HG03342 (cell line): ENCODE measurements at regions not wholly inside any gene's neighbourhood (a gene's known extent, or its start where the extent isn't known, plus 50 kb on each side); places are given as distances from the start of the nearest gene placed in this dataset.
"Not testable (repeated sequence)": the region's sequence is repeated elsewhere in the genome, so short reads cannot be mapped to it uniquely, and the experiment has no call there.

Experiments used
- ATAC-seq: cut with Tn5 transposase; IDR thresholded peaks from one replicate; pipeline ENCODE4 v1.9.1; 2021; ENCODE audit warnings: mild to moderate bottlenecking, moderate library complexity; ENCODE audit not compliant: unreplicated experiment

DNA sequence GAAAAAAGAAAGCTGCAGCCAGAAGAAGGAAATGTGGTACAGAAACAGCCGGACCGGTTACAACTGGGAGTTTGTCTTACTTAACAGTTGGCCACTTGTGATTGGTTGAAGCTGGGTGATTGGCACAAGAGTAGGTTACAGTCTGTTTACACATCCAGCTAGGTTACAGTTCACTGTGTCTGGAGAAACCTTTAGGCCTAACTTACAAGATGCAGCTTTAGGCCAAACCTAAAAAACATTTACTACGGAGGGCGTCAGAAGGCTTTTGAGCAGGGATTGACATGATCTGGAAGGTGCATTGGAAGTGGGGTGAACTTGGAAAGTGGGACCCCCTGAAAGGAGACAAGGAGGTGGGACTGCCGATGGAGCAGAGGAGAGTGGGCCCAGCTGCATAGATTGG is 122.3 kb downstream of the BANF2 start:
- no peak for ATAC-seq

DNA sequence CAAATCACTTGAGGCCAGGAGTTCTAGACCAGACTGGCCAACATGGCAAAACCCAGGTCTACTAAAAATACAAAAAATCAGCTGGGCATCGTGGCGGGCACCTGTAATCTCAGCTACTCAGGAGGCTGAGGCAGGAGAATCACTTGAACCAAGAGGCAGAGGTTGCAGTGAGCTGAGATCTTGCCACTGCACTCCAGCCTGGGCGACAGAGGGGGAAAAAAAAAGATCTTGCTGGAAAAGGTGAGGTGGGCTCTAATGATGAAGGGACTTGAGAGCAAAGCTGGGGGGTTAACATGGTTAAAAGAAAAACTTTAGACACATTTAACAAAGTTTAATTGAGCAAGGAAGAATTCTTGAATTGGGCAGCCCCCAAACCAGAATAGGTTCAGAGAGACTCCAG is 121.8 kb downstream of the BANF2 start:
- not testable (repeated sequence) for ATAC-seq

DNA sequence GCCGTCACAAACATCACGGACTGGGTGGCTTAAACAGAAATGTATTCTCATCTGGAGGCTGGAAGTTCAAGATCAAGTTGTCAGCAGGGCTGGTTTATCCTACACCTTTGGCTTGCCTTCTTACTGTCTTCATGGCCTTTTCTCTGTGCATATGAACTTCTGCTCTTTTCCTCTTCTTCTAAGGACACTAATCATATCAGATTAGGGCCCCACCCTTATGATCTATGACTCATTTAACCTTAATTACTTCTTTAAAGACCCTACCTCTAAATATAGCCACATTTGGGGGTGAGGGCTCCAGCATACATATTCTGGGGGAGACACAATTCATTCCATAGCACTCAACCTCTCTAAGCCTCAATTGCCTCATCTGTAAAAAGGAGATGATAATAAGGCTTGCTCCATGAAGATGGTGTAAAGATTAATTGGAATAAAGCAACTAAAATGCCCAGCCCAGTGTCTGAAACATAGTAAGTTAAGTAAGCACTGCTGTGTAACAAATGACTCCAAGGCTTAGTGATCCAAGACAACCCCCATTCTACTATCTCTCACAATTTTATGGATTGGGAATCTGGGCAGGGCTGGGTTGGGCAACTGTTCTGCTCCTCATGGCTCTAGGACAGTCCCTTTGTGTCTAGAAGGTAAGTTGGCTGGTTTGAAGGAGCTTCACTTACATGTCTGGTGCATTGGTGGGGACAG is 119.8 kb downstream of the BANF2 start:
- no peak for ATAC-seq

DNA sequence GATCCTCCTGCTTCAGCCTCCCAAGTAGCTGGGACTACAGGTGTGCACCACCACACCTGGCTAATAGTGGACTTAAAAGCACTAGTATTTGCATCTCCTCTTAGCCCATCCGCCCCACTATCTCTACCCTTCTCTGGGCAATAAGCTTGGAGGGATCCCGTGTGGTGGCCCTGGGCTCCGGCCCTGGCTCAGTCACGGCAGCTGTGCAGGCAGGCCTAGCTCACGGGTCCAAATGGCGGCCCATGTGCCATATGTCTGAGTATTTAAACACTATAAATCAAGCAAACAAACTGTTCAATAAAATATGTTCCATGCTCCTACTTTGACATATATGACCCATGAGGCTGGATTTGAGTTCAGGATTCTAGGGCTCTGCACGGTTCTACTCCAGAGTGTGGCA is 118.4 kb downstream of the BANF2 start:
- no peak for ATAC-seq

DNA sequence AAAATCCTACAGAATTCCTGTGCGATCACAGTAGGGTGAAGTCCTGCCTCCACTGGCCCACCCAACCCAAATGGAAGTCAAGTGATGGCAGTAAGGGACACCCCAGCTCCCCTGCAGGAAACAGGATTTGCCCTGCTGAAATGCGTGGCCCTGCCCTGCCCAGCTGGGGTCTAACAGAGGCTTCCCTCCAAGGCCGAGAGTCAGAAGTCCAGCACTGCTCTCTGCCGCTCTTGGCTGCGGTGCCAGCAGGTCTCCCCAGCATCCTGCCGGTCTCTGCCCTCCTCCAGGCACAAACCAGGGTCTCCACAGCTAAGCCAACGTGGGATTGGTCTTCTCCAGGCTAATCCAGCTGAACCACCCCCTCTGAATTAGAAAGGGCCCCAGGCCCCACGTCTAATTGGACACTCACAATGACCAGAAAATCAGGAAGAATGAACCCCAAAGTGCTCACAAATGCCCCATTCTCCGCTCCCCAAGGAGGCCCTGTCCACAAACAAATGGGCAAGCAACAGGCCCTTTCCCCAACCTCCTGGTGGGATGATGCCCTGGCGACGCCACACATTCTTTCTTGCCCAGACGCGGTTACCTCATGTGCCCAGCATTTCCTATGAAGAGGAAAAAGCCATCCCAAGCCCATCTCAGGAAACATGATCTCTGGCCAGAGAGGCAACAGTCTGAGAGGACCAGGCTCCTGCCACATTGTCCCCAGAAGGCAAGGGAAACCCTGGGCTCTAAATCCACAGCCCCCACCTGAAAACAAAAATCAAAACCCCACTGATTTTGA is 117.2 kb downstream of the BANF2 start:
- ATAC-seq: no peak

DNA sequence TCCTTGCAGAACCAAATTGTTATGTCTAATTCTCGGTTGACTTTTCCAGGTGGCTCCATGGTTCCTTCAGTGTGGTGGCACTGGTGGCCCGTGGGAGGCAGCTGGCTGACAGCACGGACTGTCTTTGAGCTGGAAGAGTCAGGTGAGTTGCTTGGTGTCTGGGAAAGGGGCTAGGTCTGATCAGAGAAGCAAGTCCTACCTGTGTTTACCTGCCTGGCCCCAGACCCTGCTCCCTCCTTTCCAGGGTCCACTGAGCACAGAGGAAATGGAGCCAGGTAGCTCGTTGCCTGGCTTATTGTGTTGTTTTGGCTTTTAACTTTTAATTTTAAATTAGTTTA is 111.8 kb downstream of the BANF2 start:
- no peak for ATAC-seq

DNA sequence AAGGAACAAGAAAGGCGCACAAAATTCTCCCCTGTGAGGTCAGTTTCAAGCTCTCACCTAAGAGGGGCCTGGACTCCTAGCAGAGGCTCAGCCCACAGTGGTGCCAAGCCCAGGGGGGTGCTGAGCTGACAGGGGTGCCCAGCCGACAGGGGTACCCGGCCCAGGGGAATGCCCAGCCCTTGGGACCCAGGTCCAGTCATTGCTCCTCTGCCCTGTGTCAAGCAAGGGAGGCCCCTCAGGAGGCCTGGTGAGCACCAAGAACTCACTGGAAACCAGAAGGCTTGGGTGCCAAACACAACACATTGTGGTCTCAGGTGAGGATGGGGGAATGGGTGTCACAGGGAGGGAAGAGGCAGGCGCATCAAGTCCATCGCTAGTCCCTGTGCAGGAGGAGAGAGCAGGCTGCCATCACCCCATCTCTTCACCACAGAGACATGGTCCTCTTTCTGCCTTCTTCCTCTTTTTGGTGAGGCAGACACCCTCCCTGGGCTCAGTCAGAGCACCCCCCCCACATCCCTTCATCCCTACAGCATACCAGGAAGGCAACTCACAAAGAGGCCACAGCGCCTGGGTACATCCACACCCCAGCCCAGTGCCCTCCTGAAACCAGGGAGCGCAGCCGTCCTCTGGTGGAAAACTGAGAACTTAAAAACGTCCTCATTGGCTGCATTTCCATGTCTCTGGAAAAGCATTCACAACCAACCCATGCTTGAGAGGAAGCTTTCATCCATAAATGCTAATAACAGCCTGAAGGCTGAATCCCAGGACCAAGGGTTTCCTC is 111.3 kb downstream of the BANF2 start:
- no peak for ATAC-seq

DNA sequence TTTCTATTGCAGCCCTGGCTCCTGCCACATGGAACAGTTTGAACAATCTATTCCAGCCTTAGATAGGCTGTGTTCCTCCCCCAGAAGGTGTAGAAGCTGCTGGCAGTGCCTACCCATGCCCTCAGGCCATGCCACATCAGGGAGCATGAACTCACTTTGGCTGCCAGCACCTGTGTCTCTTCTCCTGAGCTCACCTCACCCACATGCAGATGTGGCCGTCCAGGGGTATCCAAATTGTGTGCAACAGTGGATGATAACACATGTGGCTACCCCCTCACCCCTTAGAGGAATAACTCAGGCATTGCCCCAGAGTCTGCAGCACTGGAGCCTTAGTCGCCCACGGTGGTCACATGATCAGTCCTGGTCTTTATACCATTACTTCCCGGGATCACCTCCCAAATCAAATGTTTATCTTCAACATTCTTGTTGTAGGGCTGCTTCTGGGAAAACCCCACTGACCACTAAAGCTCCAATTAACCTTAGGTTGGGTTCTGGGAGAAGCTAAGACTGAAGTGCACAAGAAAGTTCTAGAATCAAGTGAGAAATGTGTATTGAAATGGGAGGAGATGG is 110.4 kb downstream of the BANF2 start:
- ATAC-seq: no peak

DNA sequence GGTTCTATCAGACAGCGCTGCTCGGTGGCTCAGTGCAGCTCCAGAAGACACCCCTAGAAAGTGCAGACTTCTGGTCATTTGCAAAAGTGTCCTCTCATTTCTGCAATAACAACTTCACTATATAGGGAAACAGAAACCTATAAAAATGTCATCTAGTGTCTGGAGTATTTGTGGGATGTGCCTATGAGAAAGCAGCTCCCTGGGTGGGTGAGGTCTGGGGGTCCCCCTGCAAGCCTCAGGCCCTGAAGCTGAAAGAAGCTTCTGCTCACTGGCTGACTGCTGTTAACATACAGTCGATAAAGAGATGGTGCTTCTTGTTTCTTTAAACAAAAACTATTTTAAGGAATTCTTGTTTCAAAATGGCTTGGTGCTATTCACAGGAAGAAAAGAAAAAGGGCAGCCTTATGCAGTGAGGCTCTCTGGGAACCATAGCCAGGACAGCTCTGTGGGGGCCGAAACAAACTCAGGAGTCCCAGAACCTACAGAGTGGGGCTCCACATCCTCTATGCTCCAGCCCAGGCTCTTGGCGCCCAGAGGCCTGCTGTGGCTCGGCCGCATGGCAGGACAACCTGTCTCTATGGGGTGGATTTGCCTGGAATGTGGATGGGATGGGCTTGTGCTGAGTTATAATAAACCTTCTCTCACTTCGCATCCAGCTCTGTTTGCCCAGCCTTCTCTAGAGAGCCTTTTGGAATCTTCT is 109.7 kb downstream of the BANF2 start:
- no peak for ATAC-seq

DNA sequence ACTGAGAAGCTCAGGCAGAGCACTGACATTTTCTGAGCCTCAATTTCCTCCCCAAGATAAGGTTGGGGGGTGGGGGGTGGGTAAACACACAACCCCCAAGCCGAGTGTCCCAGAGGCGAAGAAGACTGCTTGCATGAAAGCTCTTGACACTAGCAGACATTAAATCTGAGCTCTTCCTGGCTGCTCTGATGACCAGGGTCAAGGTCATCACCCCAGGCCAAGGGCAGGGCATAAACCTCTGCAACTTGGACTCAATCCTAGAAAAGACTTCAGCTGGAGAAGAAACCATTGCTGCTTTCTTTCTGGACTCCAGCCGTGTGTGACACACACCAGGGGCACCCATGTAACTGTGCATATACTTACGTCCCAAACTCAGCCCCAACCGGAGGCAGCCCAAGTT is 109.0 kb downstream of the BANF2 start:
- no peak for ATAC-seq

DNA sequence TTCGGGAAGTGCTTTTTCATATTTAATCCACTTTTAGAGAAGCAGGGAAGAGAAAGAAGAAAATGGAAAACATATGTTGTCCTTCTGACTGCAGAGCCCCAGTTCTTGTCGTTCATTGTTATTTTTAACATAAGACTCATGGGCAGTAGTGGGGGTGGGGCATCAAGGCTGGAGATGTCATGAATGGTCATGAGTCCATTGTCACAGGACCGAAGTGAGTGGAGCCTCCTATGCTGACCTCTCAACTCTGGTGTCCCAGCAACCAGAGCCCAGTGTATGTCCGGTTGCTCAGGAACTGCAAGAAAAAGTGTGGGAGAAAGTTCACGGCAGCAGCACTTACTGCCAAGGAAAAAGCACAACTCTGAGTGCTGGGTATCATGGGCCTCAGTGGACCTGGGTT is 108.6 kb downstream of the BANF2 start:
- ATAC-seq: no peak

DNA sequence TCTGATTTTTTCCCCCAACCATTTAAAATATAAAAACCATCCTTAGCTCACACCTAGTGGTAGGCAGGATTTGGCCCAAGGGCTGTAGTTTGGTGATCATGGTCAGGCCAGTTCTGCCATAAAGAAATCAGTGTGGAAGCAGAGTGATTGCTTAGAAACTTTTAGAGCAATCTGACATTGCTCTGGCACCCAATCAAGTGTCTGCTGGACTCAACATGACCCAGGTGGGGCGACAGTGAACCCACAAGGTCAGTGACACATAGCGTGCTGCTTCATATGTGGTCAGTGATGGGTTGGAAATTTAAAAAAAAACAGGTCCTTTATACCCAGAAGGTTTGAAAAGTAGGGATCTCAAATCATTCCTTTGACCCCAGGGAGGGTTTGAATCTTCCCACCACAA is 107.9 kb downstream of the BANF2 start:
- ATAC-seq: no peak

DNA sequence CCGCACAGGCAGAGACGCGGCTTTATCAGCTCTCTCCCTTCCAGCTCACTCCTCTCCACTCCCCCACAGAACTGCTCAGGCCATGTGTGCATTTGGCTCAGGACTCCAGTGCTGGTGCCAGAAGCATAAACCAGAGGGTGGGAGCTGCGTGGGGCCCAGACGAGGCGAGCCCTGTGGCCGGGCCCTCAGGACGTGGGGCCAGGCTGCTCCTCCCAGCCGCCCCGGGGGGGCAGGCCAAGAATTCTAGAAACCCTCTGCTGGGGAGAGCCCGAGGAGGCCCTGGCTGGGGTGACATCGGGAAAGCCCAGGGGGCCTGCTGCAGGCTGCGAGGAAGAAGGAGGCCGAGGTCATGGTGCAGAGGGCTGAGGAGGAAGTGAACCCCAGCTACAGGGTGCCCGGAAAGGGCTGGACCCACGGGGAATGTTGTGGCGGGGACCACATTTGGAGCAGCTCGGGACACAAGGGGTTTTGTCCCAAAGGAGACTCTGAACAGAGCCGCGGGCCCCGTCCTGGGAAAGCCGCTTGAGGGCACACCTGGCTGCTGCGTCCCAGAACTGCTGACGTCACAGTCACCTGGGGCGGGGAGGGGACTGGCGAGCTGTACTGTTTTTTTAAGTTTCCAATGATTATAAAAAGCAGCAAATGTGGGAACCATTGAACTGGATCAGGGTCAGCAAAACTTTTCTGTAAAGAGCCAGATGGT is 107.1 kb downstream of the BANF2 start:
- no peak for ATAC-seq

DNA sequence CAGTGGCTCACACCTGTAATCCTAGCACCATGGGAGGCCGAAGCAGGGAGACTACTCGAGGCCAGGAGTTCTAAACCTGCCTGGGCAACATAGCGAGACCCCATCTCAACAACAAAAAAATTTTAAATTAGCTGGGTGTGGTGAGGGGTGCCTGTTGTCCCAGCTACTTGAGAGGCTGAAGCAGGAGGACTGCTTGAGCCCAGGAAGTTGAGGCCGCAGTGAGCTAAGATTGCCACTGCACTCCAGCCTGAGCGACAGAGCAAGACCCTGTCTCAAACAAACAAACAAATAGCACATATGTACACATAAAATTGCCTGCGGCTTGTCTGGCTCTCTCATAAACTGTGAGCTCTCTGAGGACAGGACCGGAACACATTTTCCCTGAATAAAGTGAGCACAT is 106.3 kb downstream of the BANF2 start:
- no peak for ATAC-seq

DNA sequence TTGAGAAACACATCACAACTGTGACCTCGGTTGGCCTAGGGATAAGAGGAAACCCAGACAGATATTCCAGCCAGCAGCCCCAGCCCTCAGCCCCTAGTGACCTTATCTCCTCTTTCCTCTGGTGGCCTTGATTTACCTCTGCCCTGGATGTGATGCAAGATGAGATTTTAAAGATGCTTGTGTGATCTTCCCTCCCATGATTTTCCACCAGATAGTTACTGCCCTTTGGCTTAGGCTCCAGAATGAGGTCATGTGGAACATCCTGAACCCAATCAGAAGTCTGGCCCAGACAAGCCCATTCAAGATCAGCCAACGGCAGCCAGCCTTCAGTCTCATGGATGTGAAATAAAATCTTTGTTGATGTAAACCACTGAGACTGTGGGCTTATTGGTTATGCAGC is 104.0 kb downstream of the BANF2 start:
- no peak for ATAC-seq

DNA sequence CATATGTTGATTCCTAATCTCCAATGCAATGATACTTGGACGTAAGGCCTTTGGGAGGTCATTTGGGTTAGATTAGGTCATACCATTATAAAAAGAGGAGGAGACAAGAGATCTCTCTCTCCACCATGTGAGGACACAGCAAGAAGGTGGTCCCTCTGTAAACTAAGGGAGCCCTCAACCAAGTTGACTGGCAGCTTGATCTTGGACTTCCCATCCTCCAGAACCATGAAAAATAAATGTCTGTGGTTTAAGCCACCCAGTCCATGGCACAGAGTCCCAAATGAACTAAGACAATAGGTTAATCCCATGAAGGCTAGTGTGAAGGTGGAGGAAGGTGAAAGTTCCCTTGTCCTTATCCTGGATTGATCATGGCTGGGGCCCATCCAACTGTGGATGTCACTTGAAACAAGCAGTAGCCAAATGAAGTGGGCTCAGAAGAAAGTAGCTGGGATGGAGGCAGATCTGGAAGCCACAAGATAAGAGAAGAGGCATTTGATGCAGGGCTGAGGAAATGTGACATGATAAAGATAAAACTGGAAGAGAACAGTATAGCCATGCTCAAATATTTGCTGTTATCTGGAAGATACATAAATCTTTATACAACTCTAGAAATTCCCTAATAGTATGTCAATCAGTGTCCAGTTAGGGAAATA is 99.9 kb downstream of the BANF2 start:
- ATAC-seq: no peak

DNA sequence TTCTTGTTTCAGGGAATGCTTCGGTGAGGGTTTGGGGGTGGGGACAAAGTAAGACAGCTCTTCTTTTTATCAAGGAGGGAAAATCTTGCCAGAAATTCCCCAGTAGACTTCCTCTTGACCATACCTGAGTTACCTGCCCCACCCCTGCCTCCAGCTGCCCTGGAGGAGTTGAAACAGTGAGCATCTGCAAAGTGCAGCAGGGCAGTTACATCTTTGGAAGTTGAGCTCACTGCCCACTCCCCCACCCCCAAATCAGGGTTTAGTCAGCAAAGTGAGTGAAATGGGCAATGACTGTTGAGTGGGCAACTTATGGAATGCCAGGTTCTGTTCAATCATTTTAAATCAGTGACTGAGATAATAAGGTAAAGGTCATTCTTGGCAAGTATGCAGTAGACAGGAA is 98.8 kb downstream of the BANF2 start:
- no peak for ATAC-seq

DNA sequence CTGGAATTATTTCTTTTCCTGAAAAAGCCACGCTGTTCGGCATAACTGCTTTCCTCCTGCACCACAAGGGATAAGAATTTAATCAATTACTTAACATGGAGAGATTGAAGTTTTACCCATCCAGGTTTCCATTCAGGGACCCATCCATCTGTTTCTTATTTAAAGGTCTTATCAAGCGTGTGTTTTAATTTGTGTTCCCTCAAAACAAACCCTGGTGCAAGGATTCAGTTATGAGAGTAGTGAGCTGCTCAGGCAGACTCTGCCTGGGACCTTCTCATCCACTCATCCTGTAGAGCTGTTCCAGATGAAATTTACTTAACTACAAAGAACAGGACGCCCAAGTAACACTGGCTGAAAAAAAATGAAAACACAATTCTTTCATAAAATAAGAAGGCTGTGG is 97.8 kb downstream of the BANF2 start:
- no peak for ATAC-seq

DNA sequence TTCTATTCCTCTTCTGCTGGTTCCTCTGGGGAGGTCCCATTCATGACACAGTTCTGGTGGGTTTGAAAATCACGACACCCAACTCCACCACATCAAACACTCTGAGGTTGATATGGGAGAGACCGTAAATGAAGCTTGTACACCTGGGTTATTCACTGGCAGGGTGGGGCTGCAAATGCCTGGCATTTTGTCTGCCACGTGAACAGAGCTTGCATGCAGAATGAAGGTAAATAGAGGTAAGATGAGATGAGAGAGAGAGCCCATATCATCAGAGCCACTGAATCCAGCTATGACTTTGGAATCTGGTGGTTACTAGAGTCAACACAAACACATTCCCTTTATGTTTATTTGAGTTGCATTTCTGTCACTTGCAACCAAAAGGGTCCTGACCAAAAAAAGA is 97.4 kb downstream of the BANF2 start:
- ATAC-seq: no peak

DNA sequence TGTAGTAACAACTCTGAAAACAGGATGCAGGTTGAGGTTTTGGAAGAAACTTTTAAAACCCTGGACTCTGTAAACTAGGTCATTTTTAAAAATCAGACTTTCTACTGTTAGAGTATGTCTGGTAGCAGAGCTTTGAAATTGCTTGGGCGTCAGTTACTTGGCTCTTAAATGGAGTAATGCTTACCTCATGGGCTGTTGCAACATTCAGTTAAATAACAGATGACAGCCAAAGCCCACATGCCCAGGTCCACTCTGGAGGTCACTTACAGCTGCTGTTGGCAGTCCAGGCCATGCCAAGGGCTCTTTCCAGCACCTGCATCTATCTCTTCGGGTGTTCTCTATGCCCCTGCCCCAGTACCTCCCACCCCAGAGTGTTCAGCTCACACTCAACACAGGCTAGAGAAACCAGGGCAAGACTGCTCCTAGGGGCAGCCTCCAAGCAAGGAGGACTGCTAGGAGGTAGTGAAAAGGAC is 96.4 kb downstream of the BANF2 start:
- no peak for ATAC-seq
